Neural crest cell (in vitro differentiated cells): ENCODE measurements at regions not wholly inside any gene's neighbourhood (a gene's known extent, or its start where the extent isn't known, plus 50 kb on each side); places are given as distances from the start of the nearest gene placed in this dataset.
A peak's percentile ranks its signal among the peaks of the same experiment; 100 is the strongest.

Experiments
- DNase-seq: peaks from one replicate; pipeline ENCODE4 v3.0.0; 2021; ENCODE audit warnings: low read depth, mixed read lengths, low spot score
- H3K27ac Mint-ChIP-seq: one replicate; pipeline ENCODE4 v1.8.0; 2021; ENCODE audit warnings: mild to moderate bottlenecking, mixed read lengths; ENCODE audit not compliant: unreplicated experiment
- H3K27me3 Mint-ChIP-seq: 2 replicates; pipeline ENCODE4 v1.8.0; 2021; ENCODE audit warnings: low read depth, mild to moderate bottlenecking, mixed read lengths
- H3K36me3 Mint-ChIP-seq: 2 replicates; pipeline ENCODE4 v1.8.0; 2021; ENCODE audit warnings: low read depth, mild to moderate bottlenecking, mixed read lengths
- H3K4me1 Mint-ChIP-seq: 2 replicates; pipeline ENCODE4 v1.8.0; 2021; ENCODE audit warnings: mixed read lengths
- H3K4me3 Mint-ChIP-seq: one replicate; pipeline ENCODE4 v1.8.0; 2021; ENCODE audit warnings: mild to moderate bottlenecking, mixed read lengths
- H3K9me3 Mint-ChIP-seq: 2 replicates; pipeline ENCODE4 v1.8.0; 2021; ENCODE audit warnings: mixed read lengths
- CTCF ChIP-seq: fragments of 200-600 bp; sonication (generic); conservative IDR thresholded peaks from 2 replicates; pipeline ENCODE4 v1.5.0; 2021; ENCODE audit warnings: antibody characterized with exemption, mild to moderate bottlenecking

GRCh38 chr4:149885896-149886295 is 70.3 kb upstream of the IQCM start:
- Mint-ChIP-seq H3K9me3 (peaks cover 4% of the 10 kb centered on the region), H3K4me1 (no peaks in the 10 kb centered on the region), H3K36me3 (no peaks in the 10 kb centered on the region), H3K27ac (no peak overlapping the region), H3K4me3 (no peak overlapping the region), H3K27me3 (no peaks in the 10 kb centered on the region)
- TF ChIP-seq CTCF, result no peak
- no peak for DNase-seq

GRCh38 chr4:149886786-149887490 is 71.3 kb upstream of the IQCM start:
- TF ChIP-seq CTCF, result no peak
- Mint-ChIP-seq H3K27ac (no peak overlapping the region), H3K4me3 (no peak overlapping the region), H3K27me3 (no peaks in the 10 kb centered on the region), H3K36me3 (no peaks in the 10 kb centered on the region), H3K9me3 (peaks cover 4% of the 10 kb centered on the region), H3K4me1 (peaks cover 4% of the 10 kb centered on the region)
- DNase-seq, result no peak

GRCh38 chr4:149889991-149890390 is 74.3 kb upstream of the IQCM start:
- Mint-ChIP-seq H3K4me3 (no peak overlapping the region), H3K27me3 (no peaks in the 10 kb centered on the region), H3K9me3 (peaks cover 4% of the 10 kb centered on the region), H3K36me3 (no peaks in the 10 kb centered on the region), H3K27ac (no peak overlapping the region), H3K4me1 (peaks cover 4% of the 10 kb centered on the region)
- DNase-seq, result no peak
- TF ChIP-seq CTCF, result no peak

- Mint-ChIP-seq H3K9me3 (peaks cover 4% of the 10 kb centered on the region), H3K4me3 (no peak overlapping the region), H3K4me1 (peaks cover 4% of the 10 kb centered on the region), H3K27ac (no peak overlapping the region), H3K36me3 (no peaks in the 10 kb centered on the region), H3K27me3 (no peaks in the 10 kb centered on the region)
- DNase-seq, result no peak
- TF ChIP-seq CTCF, result no peak
Measured at GRCh38 chr4:149890531-149890930, 74.9 kb upstream of the IQCM start.

DNA sequence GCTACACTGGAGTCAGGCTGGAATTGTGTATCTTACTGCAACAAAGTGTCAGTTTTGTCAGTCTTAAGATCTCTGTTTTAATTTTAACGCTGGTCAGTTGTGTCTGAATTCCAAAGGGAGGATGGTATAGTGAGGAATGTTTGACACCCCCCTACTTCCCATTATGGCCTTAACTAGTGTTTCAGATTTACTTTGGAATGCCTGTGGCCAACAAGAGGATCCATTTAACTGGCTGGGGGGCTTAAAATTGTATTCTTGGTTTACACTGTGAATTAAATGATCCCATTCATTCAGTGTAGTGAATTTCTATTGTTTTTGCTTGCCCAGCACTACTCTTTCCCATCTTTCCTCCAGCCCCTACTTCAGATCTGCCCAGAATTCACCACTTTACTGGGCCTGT is 75.8 kb upstream of the IQCM start:
- Mint-ChIP-seq H3K27ac (peak overlapping the region; percentile 15), H3K36me3 (no peaks in the 10 kb centered on the region), H3K27me3 (no peaks in the 10 kb centered on the region), H3K4me1 (peaks cover 4% of the 10 kb centered on the region), H3K4me3 (no peak overlapping the region), H3K9me3 (peaks cover 4% of the 10 kb centered on the region)
- TF ChIP-seq CTCF, result no peak
- DNase-seq, result no peak
